D341Med (cell line): ENCODE measurements at regions not wholly inside any gene's neighbourhood (a gene's known extent, or its start where the extent isn't known, plus 50 kb on each side); places are given as distances from the start of the nearest gene placed in this dataset.
"Not testable (repeated sequence)": the region's sequence is repeated elsewhere in the genome, so short reads cannot be mapped to it uniquely, and the experiment has no call there.

Source experiments
- DNase-seq: peaks from one replicate; pipeline ENCODE4 v3.0.0; 2012; ENCODE audit warnings: low spot score

DNA sequence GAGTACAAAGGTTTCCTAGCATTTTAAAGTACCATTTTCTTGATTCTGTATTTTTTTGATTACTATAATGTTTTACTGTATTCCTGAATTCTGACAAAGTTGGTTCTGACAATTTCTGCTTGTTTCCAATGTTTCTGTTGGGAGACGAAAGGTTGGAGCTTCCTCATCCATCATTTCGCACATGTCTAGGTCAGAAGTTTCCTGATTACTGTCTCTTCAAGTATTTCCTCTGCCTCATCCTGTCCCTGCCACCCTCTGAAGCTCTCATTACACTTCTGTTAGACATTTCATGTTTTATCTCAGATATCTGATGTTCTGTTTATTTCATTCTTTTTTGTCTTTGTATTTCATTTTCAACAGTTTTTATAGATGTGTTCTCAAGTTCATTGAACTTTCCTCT, 895.8 kb downstream of the TSN start:
- no peak for DNase-seq

DNA sequence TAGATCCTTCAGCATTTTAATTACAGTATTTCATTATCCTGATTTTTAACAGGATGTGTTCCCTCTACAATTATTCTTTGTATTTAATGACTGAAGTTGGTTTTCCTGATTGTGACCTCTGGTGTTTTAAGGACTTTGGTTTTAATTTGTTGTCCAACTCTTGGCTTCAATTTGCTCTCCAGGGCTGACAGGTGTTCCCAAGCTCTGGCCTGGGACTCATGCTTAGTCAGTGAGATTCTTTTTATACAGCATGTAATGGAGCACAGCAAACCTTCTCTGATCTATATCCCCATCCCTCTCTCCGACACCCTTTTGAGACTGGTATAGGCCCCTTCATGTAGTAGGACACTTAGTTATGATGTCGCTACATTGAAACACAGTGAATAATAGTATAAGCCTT, 896.3 kb downstream of the TSN start:
- no peak for DNase-seq

GRCh38 chr2:122652670-122653069, 897.2 kb downstream of the TSN start:
- DNase-seq: no peak

- DNase-seq: no peak
Observed at GRCh38 chr2:122656403-122656802, 901.0 kb downstream of the TSN start.

GRCh38 chr2:122660786-122661634, 905.6 kb downstream of the TSN start:
- no peak for DNase-seq

- DNase-seq: no peak
Observed at GRCh38 chr2:122663620-122664019, 908.2 kb downstream of the TSN start.

DNA sequence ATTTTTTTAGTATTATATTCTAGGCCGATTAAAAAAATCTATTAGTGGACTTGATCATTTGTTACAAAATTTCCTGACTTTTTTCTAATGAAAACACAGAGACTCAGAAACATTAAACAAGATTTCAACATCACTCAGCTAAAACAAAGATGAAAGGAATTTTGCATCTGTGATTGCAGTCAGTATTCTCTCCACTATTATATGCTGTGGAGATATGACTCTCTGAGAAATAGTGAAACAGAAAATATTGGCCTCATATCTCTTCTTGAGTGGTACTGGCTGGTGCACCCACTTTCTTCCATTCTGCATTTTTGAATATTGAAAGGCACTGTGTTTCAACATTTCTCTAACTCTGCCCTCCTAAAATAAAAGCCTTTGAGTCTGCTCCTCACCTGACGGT, 914.2 kb downstream of the TSN start:
- no peak for DNase-seq

DNA sequence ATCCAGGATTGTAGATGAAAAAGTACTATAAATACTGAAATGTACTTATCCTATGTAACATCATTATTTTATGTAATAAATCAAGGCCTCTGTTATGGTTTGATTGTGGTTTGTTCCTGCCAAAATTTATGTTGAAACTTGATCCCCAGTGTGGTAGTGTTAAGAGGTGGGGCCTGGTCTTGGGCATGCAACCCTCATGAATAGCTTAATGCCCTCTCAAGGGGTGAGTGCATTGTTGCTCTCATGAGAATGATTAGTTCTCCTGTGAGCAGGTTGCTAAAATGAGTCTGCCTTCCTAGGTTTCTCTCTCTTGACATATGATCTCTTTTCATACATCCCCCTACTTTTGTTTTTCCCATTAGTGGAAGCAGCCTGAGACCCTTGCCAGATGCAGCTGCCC, 915.4 kb downstream of the TSN start:
- DNase-seq: no peak

DNA sequence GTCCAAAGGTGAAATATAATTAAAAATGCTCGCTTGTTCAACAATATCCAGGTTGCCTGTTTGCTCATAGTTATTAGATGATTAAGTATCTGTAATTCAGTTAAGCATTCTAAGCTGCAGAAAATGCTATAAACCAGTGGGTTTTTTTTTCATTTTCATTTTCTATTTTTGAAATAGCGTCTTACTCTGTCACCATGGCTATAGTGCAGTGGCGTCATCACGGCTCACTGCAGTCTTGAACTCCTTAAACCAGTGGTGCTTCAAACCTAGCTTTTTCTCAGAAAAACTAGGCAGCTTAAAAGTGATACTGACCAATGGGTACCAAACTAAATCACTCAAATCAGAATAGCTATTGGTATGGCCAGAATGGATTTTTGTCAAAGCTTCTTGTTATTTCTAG, 925.2 kb downstream of the TSN start:
- no peak for DNase-seq

DNA sequence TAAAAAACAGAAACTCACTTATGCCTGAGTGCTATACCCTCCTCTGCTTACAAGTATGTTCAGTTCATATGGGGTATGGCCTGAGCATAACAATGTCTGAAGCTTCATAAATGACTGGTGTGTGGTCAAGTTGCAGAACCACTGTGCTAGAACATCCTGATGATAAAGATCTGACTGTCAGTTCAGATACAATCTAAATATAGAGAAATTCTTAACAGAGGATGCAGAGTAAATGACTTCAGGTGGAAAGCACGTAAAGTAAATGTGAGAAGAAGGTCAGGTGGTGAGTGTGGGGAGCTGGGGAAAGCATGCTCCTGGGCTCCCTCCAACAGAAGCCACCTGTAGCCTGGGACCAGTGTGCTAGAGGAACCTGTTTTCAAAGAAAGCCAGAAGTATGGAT, 926.2 kb downstream of the TSN start:
- no peak for DNase-seq

DNA sequence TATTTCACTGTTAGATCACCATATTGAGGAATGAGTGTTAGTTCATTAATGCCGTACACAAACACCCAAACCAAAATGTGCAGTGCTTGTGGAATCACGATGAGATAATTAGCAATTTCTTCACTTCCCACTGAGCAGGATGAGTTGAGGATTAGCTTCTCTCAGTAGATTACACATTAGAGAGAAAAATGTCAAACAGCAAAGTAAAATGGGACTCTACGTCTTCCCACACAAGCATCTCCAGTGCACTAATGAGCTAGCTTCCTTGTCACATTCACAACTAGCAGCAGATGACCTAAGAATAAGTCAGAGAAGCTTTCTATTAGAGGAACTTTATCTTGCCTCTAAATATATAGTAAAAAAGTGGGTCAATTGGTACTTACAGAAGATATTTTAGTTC, 926.9 kb downstream of the TSN start:
- no peak for DNase-seq

DNA sequence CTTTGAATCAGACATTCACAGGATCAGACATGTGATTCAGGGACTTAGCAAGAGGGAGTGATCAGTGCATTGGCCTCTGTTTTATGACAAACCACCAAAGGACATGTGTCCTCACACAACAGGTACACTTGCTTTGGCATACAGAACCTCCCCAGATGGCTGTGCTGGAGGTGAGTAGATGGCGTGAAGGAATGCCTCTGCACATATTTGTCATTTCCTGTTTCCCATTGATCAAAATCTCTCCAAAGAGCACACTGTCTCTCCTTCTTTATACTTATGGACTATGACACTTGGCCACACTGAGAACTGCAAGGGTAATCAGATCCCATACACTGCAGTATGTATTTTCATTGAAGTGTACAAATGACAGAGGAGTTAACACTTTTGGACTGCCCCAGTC, 927.6 kb downstream of the TSN start:
- no peak for DNase-seq

GRCh38 chr2:122692400-122693083, 937.1 kb downstream of the TSN start:
- no peak for DNase-seq

DNA sequence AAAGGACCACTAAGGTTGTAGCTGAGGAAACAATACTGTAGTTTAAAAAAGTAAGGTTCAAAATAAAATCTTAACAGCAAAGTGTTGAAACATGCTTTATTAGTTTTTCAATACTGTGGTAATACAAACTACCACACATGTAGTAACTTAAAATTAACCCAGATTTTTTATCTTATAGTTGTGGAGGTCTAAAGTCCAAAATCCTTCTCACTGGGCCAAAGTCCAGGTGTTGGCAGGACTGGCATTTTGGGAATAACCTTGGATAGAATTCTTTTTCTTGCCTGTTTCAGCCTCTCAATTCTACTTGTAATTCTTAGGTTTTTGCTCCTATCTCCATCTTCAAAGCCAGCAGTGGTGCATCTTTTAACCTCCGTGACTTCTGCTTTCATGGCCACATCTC, 942.0 kb downstream of the TSN start:
- no peak for DNase-seq

DNA sequence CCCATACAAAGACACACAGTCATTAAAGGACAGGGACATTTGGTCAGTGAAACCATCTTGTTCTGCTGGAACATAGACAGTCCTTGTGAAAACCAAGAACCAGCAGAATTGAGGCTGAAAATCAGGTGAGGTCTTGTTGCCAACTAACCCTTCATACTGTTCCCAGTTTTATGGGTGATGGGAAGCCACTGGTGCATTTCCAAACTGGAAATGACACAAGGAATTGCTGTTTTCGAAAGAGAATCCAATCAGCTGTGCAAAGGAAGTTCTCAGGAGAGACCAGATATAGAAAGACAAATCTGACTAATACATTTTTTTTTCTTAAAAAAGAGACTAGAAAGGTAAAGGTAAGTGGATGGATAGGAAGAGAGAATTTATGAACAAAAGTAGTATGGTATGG, 948.2 kb downstream of the TSN start:
- no peak for DNase-seq

GRCh38 chr2:122704109-122704563, 948.7 kb downstream of the TSN start:
- DNase-seq: no peak

GRCh38 chr2:122705746-122706145, 950.3 kb downstream of the TSN start:
- no peak for DNase-seq

DNA sequence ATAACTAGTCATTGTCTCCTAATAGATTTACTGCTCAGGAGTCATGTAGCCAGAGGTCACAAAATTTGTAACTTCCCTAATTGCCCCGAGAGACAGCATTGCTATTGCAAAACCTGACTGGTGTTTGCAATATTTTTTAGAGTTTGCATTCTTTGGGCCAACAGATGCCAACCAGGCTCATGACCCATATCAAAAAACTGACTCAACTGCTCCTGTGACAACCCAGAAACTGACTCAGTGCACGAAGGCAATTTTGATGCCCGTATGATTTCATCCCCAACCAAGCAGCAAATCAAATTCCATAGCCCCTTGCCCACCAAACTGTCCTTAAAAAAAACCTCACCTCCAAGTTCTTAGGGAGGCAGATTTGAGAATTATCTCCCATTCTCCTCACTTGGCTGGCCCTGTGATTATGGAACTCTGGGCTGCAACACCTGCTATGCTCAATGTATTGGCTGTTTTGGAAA, 951.3 kb downstream of the TSN start:
- DNase-seq: no peak

DNA sequence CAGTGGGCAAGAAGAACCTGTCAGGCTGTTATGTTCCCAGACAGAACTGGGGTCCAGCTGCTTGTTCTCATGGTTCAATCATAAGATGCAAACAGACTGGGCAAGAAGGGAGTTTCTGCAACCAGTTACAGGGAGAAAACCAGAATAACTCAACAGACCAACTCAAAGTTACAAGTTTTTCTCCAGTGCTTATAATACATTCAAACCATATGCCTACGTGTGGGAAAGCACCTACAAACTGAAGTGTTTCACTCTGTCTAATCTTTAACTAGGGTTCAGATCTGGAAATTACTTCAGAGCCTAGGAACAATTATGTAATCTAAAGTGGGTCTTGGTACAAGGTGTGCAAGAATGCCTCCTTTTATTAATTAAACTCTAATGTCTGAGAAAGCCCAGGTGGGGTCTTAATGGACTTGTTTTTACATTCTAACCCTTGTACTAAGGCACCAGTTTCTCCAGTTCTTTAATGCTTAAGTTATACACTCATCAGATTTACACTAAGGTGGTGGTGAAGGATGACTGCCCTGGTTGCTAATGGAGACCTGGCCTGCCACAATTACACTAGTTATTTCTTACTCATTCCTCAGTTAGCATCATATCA, 951.9 kb downstream of the TSN start:
- no peak for DNase-seq

- DNase-seq: no peak
Observed at GRCh38 chr2:122710049-122710448, 954.6 kb downstream of the TSN start.

GRCh38 chr2:122713800-122714199, 958.3 kb downstream of the TSN start:
- no peak for DNase-seq

GRCh38 chr2:122720822-122721221, 965.4 kb downstream of the TSN start:
- DNase-seq: not testable (repeated sequence)

GRCh38 chr2:122734766-122735424, 979.4 kb downstream of the TSN start:
- no peak for DNase-seq
